A204.1 (cell line): ENCODE measurements at regions not wholly inside any gene's neighbourhood (a gene's known extent, or its start where the extent isn't known, plus 50 kb on each side); places are given as distances from the start of the nearest gene placed in this dataset.
A peak's percentile ranks its signal among the peaks of the same experiment; 100 is the strongest.
"Not testable (repeated sequence)": the region's sequence is repeated elsewhere in the genome, so short reads cannot be mapped to it uniquely, and the experiment has no call there.

Experiments
- FAIRE-seq: peaks from 2 replicates; lab custom pipeline; 2012; peaks lifted over from hg19 to GRCh38; lab: Jason Lieb, UNC

DNA sequence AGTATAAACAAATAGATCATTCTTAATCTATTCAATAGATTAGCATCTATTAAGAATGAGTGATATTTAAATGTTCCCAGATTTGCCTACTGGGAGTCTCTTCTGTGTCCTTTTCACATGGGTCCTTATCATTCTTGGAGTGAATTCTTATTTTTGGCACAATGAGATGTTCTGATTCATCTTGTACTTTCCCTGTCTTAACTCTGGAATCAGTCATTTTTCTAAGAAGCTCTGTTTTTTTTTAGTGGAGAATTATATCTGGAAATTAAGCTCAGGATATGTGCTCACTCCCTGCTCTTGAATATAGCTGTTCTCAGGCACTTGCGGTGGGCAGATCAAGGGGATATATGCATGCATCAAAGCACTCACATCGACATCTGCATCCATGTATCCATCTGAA lies 625.3 kb upstream of the HS3ST1 start:
- no peak for FAIRE-seq

DNA sequence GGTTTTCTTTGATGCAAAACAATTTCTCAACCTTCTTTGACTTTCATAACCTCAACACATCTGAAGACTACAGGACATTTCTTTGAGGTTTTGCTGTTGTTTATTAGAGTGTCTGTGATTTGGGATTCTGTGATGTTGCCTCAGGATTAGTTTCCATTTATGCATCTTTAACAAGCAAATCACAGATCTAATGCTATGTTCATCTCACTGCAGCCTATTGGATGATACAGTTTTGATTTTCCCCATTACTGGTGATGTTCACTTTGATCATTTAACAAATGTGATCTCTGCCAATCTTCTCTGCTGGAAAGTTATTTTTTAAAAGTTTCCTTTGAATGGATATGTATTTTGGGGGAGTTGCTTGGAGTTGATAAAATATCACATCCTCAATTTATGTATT lies 624.9 kb upstream of the HS3ST1 start:
- no peak for FAIRE-seq

DNA sequence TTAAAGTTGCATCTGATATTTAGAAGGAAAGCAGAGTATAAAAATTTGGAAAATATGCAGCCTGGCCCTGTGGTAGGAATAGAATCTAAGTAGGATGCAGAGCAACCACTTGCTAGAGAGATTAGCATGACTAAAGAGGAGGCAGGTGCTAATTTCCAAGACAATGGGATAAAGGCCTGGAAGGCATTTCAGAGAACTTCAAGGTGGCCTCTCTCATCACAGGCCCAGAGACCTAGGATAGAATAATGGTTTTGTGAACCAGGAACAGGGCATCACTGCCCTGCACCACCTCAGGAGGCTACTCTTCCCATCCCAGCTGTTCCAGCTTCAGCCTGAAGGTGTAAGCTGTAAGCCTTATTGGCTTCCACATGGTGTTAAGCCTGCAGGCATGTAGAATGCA lies 621.7 kb upstream of the HS3ST1 start:
- FAIRE-seq: no peak

DNA sequence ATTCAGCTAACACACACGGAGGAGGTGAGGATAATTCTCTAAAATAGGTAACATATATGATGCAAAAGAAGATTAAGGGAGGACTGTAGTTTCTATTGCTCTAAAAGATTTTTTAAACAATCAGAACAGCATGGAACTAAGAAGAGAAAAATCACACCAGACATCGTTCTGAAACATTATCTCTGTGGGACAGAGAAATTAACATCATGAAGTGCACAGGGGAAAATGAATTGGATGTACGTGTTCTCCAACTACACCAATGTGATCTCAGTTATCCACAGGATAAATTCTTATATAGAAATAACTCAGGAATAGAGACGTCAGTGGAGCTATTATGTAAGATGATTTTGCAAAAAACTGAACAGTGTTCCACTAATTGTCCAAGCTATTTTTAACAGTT lies 614.1 kb upstream of the HS3ST1 start:
- no peak for FAIRE-seq

DNA sequence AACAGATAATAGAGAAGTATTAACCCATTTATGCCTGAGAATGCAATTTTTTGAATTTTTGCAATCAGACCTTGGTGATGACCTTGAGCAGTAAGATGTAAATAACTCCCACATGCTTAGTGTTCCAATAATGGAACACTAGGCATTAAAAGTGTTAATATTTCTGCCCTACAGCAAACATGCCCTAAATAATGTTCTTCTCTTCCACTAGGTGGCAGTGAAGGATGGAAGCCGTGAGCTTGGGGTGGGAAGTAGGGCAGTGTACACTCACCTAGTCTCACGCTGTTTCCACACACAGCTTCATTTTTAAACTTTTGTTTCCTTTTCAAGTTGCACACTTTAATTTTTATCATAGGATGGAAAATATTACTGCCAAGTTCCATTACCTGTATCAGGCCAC lies 613.1 kb upstream of the HS3ST1 start:
- FAIRE-seq: no peak

DNA sequence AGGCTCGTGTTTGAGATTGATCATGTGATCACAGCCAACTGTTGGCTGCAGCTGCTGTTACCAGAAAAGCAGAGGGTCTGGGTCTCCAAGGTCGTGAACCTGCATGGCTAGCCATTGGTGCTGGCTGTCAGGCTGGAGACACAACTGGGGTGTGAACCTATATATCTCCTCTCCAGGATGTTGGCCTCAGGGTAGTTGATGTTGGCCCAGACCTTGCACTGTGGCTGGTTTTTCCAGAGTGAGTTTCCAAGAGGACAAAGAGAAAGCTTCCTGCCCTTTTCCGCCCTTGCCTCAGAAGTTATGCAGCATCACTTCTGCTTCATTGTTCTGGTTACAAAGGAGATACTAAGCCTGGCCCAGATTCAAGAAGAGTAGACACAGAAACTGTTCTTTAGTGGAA lies 607.8 kb upstream of the HS3ST1 start:
- FAIRE-seq: no peak

DNA sequence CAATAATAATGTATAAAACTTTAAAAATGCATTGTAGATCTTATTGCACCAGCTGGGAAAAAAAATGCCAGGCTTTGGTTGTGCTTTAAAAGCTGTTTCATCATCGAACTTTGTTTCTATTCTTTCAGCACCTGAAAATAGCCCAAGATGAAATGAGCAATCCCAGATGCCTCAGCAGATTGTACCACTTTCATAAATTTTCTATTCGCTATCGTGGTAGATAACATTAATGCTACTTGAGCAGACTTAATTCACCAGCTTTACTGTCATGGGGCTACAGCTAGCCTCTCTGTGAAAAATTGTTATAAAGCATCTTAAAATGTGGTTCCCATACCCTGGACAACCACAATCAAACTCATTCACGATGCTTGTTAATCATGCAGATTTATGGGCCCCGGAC lies 599.6 kb upstream of the HS3ST1 start:
- FAIRE-seq: no peak

DNA sequence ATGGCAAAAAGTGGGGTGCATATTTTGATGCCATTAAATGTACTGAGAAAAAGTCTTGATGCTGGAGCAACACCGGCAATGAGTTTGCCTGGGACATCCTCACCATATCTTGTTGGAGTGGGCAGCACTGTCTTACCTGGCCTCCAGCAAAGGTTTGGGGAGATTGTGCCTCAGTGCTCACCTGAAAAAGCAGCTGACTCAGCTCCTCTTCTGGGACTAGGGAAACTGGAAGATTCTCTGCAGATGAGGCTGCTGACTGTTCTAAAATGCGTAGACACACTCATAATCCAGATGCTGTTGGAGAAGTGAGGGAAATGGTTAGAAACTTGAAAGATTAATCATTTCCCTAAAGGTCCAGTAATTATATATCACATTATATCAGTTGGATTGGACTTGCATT lies 593.7 kb upstream of the HS3ST1 start:
- FAIRE-seq: no peak

DNA sequence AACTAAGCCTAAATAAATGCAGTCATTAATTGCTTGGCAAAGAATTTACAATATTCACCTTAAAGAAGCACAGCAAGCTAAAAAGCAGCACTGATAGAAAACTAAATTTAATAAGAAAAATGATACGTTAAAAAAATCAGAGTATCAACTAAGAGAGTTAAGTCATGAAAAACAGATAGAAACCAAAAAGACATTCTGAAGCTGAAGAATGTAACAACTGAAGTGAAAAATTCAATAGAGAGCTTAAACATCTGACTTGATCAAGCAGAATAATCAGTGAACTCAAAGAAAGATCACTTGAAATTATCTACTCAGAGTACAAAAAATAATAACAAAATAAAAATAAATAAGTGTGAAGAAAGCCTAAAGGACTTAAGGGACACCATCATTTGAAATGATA lies 588.0 kb upstream of the HS3ST1 start:
- no peak for FAIRE-seq

DNA sequence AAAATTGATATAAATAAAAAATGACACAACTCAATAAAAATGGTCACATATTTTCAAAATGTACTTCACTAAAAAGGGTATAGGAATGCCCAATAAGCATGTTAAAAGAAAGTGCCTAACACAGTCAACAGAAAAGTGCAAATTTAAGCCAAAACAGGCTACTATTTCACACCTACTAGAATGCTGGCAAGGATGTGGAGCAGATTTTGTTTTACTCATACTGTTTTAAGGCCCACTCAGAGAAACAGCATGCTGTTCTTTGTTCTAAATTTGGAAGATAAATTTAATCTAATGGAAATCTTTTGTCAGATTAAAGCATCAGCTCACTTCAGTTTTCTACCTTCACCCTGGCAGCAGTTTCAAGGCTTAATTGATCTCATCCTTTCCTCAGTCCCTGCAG lies 576.8 kb upstream of the HS3ST1 start:
- no peak for FAIRE-seq

DNA sequence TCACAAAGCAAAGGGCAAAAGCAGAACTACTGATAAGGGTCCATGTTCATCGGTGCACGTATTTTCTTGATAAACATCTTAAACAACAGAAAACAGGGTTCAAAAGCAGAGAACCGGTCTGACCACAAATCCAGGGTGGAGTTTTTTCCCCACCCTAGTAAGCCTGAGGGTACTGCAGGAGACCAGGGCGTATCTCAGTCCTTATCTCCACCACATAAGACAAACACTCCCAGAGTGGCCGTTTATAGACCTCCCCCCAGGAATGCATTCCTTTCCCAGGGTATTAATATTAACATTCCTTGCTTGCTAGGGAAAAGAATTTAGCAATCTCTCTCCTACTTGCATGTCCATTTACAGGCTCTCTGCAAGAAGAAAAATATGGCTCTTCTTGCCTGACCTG lies 567.9 kb upstream of the HS3ST1 start:
- FAIRE-seq: not testable (repeated sequence)

DNA sequence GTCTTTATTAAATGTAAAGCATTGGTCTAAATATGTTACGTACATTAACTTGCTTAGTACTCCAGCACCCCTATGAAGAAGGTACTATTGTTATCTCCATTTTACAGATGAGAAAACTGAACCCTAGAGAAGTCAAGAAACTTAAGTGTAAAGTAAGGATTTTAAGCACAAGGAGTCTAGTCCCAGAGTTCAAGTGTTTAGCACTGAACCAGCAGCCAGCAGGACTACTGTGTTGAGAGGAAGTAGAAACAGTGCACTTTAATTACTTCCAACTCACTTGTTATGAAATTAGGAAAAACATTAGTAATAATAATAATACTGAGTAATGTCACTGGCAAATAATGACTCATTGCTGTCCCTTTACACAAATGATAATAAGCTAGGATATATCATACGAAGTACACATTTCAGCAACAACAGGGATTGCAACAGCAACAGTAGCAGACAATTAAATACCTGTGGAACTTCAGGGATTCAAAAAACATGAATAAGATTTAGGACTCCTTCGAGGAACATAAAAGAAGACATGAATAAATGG lies 548.1 kb upstream of the HS3ST1 start:
- no peak for FAIRE-seq

DNA sequence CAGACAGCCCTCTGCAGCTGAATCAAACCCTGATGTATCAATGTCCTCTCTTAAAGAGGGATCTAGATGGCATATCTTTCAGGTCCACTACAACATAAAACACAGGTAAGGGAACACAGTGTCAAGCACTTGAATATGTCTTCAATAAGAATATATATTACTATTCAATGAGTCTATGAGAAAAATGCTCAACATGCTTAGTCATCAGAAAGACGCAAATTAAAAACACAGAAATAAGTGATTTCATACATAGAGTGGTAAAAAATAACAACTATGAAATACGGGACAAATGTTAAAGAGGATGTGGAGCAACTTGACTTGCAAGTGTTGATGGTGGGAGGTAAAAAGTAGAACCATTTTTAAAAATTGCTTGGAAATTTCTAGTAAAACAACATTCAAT lies 544.6 kb upstream of the HS3ST1 start:
- FAIRE-seq: no peak

DNA sequence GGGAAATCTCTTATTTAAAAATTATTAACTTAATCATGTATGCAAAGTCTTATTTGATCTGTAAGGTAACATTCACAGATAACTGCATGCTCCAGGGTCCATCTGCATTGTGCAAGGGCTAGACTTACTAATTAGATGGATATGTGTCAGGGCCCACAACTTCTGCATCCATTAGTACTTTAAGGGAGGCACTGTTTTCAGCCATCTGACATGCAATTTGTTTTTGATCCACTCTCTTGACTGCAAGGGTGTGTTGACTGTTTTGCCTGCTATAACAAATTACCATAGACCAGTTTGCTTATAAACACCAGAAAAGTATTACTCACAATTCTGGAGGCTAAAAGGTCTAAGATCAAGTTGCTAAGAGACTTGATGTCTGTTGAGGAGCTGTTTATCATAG lies 542.1 kb upstream of the HS3ST1 start:
- no peak for FAIRE-seq

DNA sequence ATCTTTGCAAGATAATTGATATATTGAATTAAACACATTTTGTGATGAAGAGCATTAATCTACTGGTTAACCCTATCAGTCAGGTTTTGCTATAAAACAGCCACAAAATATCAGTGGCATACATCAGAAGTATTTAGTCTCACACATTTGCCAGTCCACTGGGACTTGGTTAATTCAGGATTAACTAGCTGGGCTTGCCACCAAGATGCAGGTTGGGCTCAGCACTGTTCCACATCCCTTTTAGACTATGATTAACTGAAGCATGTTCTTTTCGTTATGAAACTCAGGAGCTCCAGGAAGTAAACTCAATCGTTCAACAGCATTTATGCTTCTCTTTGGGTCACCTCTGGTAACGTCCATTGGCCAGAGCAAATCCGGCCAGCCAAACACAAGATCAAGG lies 538.1 kb upstream of the HS3ST1 start:
- no peak for FAIRE-seq

DNA sequence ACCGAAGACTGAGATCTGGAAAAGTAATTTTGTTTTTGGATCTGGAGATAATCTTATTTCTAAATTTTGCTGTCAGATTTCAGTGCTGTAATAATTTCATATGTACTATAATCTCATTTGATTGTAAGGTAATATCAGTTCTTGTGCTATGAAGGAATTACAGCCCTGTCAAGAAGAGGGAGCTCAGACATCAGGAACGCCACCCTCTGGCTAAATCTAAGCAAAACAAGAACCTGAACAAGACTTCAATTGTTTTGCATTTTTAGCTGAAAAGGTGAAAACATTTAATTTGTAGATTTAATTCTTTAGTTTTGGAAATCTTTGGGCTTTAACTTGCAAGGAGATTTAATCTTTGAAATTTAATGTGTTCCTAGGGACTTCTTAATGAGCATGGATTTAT lies 525.4 kb upstream of the HS3ST1 start:
- FAIRE-seq: peak; percentile 19

DNA sequence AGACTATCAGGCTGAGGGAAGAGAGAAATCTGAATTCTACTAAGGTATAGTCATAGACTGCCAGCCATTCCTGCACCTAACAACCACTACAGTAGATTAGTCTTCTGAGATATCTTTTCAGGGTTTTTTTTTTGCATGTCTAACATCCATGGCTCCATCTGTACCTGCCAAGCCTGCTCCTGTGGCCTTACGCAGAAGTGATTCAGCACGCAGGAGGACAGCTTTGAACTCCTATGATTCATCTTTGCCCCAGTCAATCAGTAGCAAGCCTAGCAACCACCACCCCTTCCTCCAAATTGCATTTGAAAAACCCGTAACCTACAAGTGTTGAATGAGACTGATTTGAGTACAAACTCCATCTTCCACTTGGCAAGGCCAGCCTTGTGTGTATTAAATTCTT lies 520.7 kb upstream of the HS3ST1 start:
- FAIRE-seq: no peak

DNA sequence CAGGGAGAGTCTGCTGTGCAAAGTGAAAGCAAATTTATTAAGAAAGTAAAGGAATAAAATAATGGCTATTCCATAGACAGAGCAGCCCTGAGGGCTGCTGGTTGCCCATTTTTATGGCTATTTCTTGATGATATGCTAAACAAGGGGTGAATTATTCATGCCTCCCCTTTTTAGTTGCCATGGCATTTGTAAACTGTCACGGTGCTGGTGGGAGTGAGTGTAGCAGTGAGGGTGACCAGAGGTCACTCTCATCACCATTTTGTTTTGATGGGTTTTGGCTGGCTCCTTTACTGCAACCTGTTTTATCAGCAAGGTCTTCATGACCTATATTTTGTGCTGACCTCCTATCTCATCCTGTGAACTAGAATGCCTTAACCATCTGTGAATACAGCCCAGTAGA lies 518.9 kb upstream of the HS3ST1 start:
- not testable (repeated sequence) for FAIRE-seq

DNA sequence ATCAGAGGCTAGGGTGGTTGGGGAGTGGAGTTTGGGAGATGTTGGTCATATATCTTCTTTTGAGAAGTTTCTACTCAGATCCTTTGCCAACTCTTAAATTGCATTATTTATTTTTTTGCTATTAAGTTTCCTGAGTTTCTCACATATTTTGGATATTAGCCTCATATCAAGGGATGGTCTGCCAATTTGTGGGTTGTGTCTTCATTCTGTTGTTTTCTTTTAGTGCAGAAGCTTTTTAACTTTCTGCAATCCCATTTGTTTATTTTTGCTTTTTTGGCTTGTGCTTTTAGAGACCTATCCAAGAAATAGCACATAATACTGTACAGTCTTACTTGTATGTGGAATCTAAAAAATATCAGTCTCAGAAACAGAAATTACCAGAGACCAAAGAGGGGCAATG lies 509.2 kb upstream of the HS3ST1 start:
- FAIRE-seq: no peak

DNA sequence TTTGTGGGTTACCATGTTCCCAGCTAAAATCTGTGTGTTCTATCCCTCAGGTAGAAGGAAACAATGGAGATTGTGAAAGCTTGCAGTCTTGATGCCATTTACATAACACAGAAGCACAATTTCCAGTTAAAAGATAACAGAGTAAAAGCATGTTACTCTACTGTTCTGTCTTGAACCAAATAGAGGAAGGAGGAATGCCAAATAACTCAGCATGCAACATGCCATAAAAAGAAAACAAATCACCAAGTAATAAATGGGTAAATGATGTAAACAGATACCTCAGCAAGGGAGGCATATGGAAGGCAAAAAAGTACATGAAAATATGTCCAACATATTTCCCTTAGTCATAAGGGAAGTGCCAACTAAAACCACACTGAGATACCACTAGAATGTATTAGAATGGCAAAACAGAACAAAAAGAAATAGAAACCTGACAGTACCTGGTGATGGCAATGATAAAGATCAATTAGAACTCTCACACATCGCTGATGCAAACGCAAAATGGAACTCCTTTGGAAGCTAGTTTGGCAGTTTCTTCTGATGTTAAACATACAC lies 502.6 kb upstream of the HS3ST1 start:
- FAIRE-seq: no peak

DNA sequence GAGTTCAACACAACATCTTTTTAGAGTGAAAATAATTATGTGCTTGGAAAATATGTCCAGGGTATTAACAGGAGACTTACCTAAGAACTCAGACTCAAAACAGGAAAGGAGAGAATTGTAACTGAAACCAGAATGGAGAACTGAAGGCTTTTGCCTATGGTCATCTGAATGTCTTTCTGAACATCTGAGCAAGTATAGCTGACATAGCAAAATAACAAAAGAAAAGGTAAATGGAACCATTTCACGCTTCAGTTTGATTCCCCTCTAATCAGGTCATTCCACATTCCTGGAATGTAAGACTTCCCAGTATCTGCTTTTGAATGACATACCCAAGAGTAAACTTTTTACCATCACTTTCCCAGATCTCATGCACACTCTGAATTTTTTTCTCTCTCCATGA lies 500.4 kb upstream of the HS3ST1 start:
- no peak for FAIRE-seq

DNA sequence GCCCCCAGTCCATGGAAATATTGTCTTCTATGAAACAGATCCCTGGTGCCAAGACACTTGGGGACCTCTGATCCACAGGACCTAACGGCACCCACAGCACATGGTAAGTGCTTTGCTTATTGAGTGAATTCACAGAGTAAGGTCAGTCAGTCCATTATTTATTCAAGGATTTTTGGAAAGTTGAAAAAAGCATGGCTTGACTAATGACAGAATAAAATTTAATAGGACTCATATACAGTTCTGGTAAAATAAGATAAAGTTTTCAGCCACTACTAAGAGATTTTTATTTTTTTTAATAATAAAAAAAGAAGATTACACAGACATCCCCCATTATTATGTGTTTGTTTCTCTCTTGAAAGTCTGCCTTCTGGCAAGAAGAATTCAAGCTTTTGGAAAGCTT lies 490.6 kb upstream of the HS3ST1 start:
- no peak for FAIRE-seq

DNA sequence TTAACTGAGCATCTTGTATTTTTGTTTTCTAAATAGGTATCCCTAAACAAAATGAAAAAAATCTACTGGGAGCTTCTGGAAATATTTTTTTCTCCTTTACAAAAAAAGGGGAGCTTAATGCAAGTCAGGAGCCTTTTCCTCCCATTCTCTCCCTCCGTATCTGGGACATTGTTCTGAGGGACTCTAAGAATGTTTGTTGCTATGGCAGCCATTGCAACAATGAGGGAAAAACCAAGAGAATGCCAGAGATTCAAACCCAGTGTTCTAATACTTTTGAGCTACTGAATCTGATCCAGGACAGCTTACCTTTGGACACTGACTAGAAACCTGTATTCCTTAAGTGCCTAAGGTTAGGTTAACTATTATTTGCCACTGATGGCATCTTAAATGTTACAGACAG lies 485.7 kb upstream of the HS3ST1 start:
- no peak for FAIRE-seq

DNA sequence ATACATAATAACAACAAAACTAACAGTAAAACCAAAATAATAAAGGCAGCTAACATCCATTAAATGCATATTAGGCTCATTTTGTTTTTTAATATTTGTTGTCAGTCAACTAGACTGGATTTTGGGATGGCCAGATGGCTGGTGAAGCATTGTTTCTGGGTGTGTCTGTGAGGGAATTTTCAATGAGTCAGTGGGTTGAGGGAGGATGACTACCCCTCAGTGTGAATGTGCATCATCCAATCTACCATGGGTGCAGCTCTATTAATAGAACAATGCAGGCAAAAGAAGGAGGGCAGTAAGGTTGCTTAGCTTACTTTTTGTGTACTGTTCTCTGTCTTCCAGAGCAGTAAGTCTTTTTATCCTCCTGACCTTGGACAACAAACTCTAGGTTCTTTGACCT lies 484.2 kb upstream of the HS3ST1 start:
- no peak for FAIRE-seq

DNA sequence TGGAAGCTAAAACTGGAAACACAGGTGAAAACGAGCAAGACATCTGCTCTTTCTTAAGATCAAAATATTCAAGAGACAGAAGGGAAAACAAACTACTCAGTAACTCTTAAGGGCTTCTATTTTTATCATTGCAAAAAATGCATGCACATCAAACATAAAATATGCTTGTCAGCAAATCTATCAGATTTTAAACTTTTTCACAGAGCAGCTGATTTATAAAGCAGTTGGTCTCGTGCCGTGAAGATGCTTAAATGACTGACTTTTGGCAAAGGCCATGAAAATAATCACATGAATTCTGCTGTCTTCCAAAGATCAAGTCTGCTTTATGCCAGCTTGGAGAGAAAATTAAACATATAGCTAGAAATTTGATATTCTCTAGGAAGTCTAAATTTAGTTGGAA lies 482.1 kb upstream of the HS3ST1 start:
- FAIRE-seq: no peak
